Right cardiac atrium (tissue), 5 donors: ENCODE measurements at regions not wholly inside any gene's neighbourhood (a gene's known extent, or its start where the extent isn't known, plus 50 kb on each side); places are given as distances from the start of the nearest gene placed in this dataset.
"Not testable (repeated sequence)": the region's sequence is repeated elsewhere in the genome, so short reads cannot be mapped to it uniquely, and the experiment has no call there.

Experiments used
- ATAC-seq, 2 donors: fragments of 200-7000 bp; cut with Tn5 transposase; one replicate each; pipeline versions ENCODE4 v1.8.0 to v1.9.1; 2020; ENCODE audit warnings: moderate library complexity in 2 of 2, mild to moderate bottlenecking in 1 of 2
- DNase-seq, 3 donors: peaks; one replicate each; pipeline ENCODE4 v3.0.0-alpha.2; 2020
- H3K27ac ChIP-seq: one replicate; pipeline ENCODE4 v1.5.1; 2013; ENCODE audit warnings: mild to moderate bottlenecking, low read length, control low read depth, moderate library complexity
- H3K27me3 ChIP-seq: one replicate; pipeline ENCODE4 v1.6.1; 2013; ENCODE audit not compliant: control insufficient read depth, insufficient read depth
- H3K4me1 ChIP-seq: one replicate; pipeline ENCODE4 v1.6.1; 2013; ENCODE audit warnings: low read length; ENCODE audit not compliant: control insufficient read depth, insufficient read depth
- H3K4me3 ChIP-seq: one replicate; pipeline ENCODE4 v1.5.1; 2013; ENCODE audit warnings: low read length, control low read depth
- H3K9me3 ChIP-seq: one replicate; pipeline ENCODE4 v1.6.1; 2013; ENCODE audit warnings: low read length; ENCODE audit not compliant: control insufficient read depth
- WGBS: extraction: QIAGEN DNeasy Blood & Tissue Kit; methylation state at CpG from one replicate; pipeline ENCODE4 v1.1.7; 2013; 5-methylcytosine and 5-hydroxymethylcytosine counted together
- intact Hi-C, 4 donors: fragments of 100-400 bp; cut with DNase I; formaldehyde crosslinking; loops; one replicate each; pipeline versions ENCODE4 v1.11.0 to v1.14.0; 2022 to 2023
- donor health status: healthy with polysubstance abuse.
- donor health status: DM: no; HTN: yes; CAD: no.
- donor health status: DM: no; HTN: no; CAD: no.
- donor health status: DM: no; HTN: yes; CAD: no; lungs with severe emphysema.
- donor health status: DM: yes; HTN: yes; CAD: no.

DNA sequence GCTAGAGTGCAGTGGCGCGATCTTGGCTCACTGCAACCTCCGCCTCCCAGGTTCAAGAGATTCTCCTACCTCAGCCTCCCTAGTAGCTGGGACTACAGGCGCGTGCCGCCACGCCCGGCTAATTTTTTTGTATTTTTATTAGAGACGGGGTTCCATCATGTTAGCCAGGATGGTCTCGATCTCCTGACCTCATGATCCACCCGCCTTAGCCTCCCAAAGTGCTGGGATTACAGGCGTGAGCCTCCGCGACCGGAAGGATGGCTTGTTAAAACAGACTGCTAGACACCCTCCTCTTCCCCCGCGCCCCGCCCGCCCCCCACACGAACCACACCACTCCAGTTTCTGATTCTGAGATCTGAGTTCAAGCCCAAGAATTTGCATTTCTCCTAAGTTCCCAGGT, 71.2 kb upstream of the ZNF184 start:
- ATAC-seq, intact Hi-C loops, H3K9me3 ChIP-seq, H3K4me1 ChIP-seq, H3K27me3 ChIP-seq, DNase-seq, H3K27ac ChIP-seq: not testable (repeated sequence)
- H3K4me3 ChIP-seq: peak overlapping the region; percentile 29
- WGBS: 24% methylated on average over 20 of the region's 20 CpGs

DNA sequence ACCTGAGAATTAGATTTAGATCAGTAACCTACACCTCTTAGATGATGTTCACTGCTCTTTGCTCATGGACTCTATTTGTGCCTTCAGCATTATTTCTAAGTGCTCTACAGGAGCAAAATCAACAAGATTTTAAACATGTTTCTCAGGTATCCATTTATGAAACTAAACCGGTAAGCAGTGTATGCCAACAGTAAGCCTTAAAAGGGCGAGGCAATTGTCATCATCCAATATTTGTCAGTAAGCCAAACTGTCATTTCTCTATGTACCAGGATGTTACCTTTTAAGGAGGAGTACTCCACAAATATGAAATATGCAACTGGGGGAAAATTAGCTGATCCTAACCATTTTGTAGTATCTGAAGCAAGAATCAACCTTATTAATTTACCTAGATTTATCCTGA, 69.6 kb upstream of the ZNF184 start:
- WGBS: 80% methylated on average over 2 of the region's 2 CpGs
- Histone ChIP-seq H3K9me3 (no peaks in the 10 kb centered on the region), H3K4me3 (no peak overlapping the region), H3K4me1 (no peaks in the 10 kb centered on the region), H3K27ac (no peak overlapping the region), H3K27me3 (peaks cover 3% of the 10 kb centered on the region)
- ATAC-seq (no peak), DNase-seq (no peak)
- intact Hi-C loops: no loop called here

DNA sequence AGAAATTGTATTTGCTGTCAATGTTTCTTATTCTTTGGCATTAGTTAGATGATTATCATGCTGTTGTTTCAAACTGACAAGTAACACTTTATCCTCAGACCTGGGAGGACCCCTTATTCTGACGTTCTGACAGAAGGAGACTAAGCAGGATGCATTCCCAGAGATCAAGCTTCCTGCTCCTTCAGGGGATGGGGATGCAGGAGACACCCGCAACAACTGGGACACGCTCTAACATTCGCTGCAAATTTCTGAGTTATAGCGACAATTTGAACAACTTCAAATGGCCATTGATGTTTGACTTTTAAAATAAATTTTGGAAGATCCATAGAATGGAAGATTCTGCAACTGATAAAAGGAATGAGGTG, 69.0 kb upstream of the ZNF184 start:
- DNase-seq (no peak), ATAC-seq (no peak)
- Histone ChIP-seq H3K27ac (no peak overlapping the region), H3K27me3 (peaks cover 3% of the 10 kb centered on the region), H3K4me3 (no peak overlapping the region), H3K4me1 (no peaks in the 10 kb centered on the region), H3K9me3 (no peaks in the 10 kb centered on the region)
- WGBS: 25% methylated on average over 5 of the region's 5 CpGs
- intact Hi-C loops: no loop called here

DNA sequence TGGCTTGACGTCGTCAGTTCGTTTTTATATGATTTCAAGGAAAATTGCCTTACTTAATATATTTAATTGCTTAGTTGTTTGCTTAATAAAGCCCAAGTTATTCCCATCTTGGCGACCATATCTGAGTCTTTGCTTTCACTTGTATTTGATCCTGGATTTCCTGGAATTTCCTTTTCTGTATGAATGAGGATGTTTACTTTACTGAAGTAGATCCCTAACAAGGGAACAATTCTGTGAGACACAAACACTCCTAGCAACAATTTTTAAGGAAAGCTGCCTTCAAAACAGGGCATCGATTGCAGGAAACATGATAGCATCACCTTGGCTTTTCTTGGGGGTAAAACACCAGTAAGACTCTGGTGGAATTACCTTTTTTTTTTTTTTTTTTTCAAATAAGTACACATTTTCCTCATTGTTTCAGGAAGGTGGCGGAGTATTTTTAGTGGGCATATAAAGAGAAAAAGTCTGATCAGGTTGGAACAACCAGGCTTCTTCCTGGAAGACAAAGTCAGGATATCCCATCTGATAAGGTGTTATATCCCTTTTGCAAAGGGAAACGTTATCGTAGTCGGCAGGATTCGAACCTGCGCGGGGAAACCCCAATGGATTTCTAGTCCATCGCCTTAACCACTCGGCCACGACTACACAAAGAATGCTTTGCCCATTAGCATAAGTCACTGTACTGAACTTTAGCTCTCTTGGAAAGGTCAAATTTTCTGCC, 68.5 kb upstream of the ZNF184 start:
- no peak overlapping the region for H3K27ac ChIP-seq
- ATAC-seq (no peak), DNase-seq (no peak)
- H3K4me1 ChIP-seq: no peaks in the 10 kb centered on the region
- no peaks in the 10 kb centered on the region for H3K9me3 ChIP-seq
- intact Hi-C loops: no loop called here
- peaks cover 3% of the 10 kb centered on the region for H3K27me3 ChIP-seq
- WGBS: 33% methylated on average over 15 of the region's 15 CpGs
- H3K4me3 ChIP-seq: no peak overlapping the region

DNA sequence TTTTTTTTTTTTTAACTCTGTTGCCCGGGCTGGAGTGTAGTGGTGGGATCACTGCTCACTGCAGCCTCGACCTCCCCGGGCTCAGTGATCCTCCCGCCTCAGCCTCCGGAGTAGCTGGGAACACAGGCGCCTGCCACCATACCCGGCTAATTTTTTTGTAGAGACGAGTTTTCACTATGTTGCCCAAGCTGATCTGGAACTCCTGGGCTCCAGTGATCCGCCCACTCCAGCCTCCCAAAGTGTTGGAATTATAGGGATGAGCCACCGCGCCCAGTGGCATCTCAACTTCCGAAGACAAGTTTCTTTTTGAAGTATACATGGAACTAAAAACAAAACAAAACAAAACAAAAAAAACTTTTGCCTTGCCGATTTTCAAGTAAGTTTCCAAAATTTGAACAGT, 66.6 kb upstream of the ZNF184 start:
- intact Hi-C loops: no loop called here
- no peak for ATAC-seq
- H3K9me3 ChIP-seq: no peaks in the 10 kb centered on the region
- no peaks in the 10 kb centered on the region for H3K4me1 ChIP-seq
- no peak overlapping the region for H3K27ac ChIP-seq
- WGBS: 70% methylated on average over 13 of the region's 13 CpGs
- no peak overlapping the region for H3K4me3 ChIP-seq
- H3K27me3 ChIP-seq: peaks cover 3% of the 10 kb centered on the region
- DNase-seq: no peak

DNA sequence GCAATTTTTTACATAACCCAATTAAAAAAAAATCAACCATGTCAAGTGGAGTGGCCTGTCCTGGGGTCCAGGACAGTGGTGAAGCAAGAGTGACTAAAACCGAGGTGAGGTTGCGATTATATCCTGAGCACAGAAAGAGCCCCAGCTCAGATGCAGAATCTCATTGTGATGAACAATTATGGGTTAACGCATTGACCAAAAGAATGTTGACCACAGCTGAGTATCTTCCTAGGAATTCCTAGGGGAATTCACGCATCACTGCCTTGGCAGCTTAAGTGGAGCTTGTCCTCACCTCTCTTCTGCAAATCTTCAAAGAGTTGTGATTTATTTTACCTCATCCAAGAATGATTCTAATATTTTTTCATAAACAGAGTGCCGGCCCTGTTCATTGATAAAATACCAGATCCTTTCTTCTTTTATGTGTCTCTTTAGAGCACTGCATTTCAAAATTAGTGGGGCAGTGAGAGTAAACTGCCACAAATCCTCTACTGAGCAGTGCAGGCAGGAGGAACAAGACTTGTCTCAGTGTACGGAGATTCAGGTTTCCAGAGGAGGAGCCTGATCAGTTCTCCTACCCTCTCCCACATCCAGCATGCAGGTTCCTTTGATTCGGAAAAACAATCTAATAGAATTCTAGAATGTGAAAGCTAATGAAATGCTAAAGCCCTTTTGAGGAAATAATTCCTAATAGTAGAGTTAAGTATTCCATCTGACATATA, 60.1 kb upstream of the ZNF184 start:
- Histone ChIP-seq H3K27me3 (peaks cover 5% of the 10 kb centered on the region), H3K9me3 (no peaks in the 10 kb centered on the region), H3K4me3 (no peak overlapping the region), H3K4me1 (no peaks in the 10 kb centered on the region), H3K27ac (no peak overlapping the region)
- DNase-seq: no peak
- intact Hi-C loops: no loop called here
- ATAC-seq: no peak
- WGBS: 49% methylated on average over 7 of the region's 7 CpGs

DNA sequence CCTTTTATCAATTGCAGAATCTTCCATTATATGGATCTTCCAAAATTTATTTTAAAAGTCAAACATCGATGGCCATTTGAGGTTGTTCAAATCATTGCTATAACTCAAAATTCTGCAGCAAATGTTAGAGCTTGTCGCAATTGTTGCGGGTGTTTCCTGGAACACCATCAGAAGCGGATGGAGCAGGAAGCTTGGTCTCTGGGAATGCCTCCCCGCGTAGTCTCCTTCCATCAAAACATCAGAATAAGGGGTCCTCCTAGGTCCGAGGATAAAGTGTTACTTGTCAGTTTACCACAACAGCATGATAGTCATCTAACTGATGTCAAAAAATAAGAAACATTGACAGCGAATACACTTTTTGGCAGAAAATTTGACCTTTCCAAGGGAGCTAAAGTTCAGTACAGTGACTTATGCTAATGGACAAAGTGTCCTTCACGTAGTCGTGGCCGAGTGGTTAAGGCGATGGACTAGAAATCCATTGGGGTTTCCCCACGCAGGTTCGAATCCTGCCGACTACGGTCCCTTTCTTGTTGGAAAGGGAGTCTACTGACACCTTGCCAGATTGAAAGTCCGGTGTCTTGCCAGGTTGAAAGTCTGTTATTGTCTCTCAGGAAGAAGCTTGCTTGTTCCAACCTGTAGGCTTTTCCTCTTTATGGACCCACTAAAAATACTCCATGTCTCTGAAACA, 59.0 kb upstream of the ZNF184 start:
- no peak for ATAC-seq
- Histone ChIP-seq H3K27ac (no peak overlapping the region), H3K27me3 (peaks cover 5% of the 10 kb centered on the region), H3K9me3 (no peaks in the 10 kb centered on the region), H3K4me3 (no peak overlapping the region), H3K4me1 (no peaks in the 10 kb centered on the region)
- intact Hi-C loops: no loop called here
- DNase-seq: no peak
- 82% methylated on average over 17 of the region's 17 CpGs for WGBS

DNA sequence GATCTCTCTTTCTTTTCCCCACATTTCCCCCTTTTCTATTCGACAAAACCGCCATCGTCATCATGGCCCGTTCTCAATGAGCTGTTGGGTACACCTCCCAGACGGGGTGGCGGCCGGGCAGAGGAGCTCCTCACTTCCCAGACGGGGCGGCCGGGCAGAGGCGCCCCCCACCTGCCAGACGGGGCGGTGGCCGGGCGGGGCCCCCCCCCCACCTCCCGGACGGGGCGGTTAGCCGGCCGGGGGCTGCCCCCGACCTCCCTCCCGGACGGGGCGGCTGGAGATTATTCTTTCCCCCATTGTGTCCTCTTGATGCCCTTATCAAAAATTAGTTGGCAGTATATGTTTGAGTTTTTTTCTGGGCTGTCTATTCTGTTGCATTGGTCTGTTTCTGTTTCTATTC, 56.9 kb upstream of the ZNF184 start:
- WGBS: 87% methylated on average over 22 of the region's 24 CpGs
- H3K4me3 ChIP-seq, DNase-seq, ATAC-seq, H3K27me3 ChIP-seq, H3K27ac ChIP-seq, H3K9me3 ChIP-seq, H3K4me1 ChIP-seq: not testable (repeated sequence)
- intact Hi-C loops: loop anchor here in 1 of 4 donors (5.0 kb wide), 1 partner anchor 218 kb away; no protein-coding TSS in a partner anchor

DNA sequence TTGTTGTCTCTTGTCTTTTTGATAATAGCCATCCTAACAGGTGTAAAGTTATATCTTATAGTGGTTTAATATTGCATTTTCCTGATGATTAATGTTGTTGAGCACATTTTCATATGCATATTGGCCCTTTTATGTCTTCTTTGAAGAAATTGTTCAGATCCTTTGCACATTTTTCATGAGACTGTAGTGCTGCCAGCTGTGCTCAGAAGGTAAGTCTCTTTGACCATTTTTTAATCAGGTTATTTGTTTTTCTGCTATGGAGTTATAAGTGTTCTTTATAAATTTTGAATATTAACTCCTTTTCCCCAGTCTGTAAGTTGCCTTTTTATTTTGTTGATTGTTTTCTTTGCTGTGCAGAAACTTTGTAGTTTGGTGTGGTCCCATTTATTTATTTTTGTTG, 55.8 kb upstream of the ZNF184 start:
- H3K4me1 ChIP-seq: no peaks in the 10 kb centered on the region
- H3K27ac ChIP-seq: no peak overlapping the region
- DNase-seq (no peak), ATAC-seq (no peak)
- H3K9me3 ChIP-seq: no peaks in the 10 kb centered on the region
- intact Hi-C loops: loop anchor here in 1 of 4 donors (5.0 kb wide), 1 partner anchor 219 kb away; no protein-coding TSS in a partner anchor
- H3K27me3 ChIP-seq: peaks cover 5% of the 10 kb centered on the region
- H3K4me3 ChIP-seq: no peak overlapping the region
